ENCODE measurements at regions not wholly inside any gene's neighbourhood (a gene's known extent, or its start where the extent isn't known, plus 50 kb on each side); places are given as distances from the start of the nearest gene placed in this dataset.
"Not testable (repeated sequence)": the region's sequence is repeated elsewhere in the genome, so short reads cannot be mapped to it uniquely, and the experiment has no call there.

- no peak for DNase-seq
Observed at GRCh38 chrX:114077773-114078172, 506.1 kb upstream of the HTR2C start.

GRCh38 chrX:114075073-114075673 lies 508.7 kb upstream of the HTR2C start:
- peak; percentile 2 for DNase-seq

DNA sequence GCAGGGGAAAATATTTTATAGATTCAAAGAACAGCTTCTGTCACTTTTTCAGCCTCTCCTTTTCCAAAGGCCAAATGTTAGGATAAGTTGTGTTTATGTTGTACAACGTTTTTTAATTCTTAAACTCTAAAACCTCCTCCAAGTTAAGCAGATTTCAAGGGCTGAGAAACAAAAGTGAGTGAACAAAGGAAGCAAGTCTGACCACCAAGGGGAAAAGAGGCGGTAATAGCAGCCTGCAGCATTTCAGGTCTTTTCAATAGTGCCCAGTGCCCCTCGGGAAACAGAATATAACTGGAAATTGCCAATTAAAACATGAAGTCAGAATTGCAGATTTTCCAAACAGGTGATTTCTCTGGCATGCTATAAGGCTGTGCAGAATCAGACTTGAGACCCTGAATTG lies 510.0 kb upstream of the HTR2C start:
- DNase-seq: peak; percentile 12

GRCh38 chrX:114071412-114071811 lies 512.5 kb upstream of the HTR2C start:
- no peak for DNase-seq

DNA sequence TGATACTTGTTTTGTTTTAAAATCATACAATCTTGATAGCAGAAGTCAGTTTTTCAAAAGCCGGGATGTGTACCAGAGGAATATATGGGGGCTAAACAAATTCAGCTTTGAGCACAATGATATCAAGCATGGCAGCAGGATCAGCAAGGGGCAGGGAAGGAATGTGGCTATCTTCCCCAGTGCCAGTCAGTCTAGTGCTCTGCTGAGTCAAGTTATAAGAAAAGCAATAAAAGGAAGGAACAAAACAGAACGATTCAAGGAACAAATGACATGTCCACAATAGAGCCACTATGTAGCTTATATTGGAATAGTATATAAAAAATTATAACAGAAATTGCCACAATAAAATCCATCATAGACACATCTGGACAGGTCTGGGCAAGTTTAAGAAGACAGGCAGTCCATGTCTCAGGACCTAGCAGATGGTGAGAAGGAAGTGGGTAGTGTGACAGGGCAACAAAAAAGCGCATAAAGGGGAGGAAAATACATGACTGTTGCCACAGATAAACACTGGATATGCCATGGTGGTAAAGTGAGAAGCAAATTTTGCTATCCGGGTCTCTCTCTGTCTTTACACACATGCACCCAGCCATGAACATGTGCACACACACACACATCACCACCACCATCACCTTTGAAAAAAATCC lies 518.2 kb upstream of the HTR2C start:
- no peak for DNase-seq

- DNase-seq: no peak
Observed at GRCh38 chrX:114061226-114061625, 522.7 kb upstream of the HTR2C start.

GRCh38 chrX:114058988-114059418 lies 524.9 kb upstream of the HTR2C start:
- DNase-seq: no peak

DNA sequence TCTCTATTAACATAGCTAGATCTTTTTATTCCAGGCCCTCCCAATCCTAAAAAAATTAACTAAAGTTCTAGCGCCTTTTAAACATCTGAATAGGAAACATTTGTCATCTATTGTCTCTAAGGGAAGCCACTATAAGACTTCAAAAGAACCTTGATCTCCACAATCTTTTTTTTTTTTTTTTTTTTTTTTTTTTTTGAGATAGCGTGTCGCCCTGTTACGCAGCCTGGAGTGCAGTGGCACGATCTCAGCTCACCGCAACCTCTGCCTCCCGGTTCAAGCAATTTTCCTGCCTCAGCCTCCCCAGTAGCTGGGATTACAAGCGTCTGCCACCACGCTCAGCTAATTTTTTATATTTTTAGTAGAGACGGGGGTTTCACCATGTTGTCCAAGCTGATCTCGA lies 526.5 kb upstream of the HTR2C start:
- DNase-seq: not testable (repeated sequence)

DNA sequence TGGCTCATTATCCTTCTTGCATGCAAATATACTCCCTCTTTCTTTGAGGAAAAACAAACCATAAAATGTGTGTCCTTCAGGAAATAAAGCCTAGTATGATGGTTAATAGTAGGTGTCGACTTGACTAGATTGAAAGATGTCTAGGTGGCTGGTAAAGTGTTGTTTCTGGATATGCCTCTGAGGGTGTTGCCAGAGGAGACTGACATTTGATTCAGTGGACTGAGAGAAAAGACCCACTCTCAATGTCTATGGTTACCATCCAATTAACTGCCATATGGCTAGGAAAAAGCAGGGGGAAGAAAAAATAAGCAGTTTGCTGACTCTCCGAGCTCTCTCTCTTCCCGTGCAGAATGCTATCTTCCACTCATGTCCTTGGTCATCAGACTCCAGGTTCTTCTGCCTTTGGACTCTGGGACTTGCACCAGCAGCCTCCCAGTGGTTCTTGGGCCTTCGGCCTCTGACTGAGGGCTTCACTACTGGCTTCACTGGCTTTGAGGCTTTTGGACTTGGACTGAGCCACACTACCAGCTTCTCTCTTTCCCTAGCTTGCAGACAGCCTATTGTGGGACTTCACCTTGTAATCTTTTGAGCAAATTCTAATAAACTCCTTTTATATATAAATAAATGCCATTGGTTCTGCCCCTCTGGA lies 532.1 kb upstream of the HTR2C start:
- DNase-seq: no peak

- no peak for DNase-seq
Observed at GRCh38 chrX:114050075-114050796, 533.6 kb upstream of the HTR2C start.

DNA sequence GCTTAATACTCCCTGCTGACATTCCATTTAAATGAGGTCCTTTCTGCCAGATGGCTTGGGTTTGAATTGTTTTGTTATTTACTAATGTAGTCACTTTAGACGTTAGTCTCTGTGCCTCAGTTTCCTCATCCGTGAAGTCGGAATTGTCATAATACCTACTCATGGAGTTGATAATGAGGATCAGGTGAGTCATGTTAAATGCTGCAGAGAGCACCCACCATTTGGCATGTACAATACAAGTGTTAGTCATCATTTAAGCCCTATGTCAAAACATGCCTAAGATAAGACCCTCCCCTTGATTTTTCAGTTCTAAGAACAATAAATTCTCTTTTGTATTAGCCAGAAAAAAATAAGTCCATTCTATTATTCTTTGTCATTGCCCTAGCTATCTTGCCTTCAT lies 534.8 kb upstream of the HTR2C start:
- DNase-seq: no peak

GRCh38 chrX:114047558-114047957 lies 536.3 kb upstream of the HTR2C start:
- DNase-seq: no peak

DNA sequence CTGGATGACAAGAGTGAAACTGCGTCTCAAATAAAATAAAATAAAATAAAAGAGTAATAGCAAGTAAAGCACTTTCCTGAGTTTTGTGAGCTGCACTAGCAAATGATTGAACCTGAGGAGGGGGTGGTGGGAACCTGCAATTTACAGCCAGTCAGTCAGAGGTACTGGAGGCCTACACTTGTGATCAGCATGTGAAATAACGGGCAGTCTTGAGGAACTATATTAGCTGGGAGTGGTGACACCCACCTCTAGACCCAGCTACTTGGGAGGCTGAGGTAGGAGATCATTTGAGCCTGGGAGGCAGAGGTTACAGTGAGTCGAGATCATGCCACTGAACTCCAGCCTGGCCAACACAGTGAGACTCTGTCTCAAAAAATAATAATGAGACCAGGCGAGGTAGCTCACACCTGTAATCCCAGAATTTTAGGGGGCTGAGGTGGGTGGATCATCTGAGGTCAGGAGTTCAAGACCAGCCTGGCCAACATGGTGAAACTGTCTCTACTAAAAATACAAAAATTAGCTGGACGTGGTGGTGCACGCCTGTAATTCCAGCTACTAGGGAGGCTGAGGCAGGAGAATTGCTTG lies 537.1 kb upstream of the HTR2C start:
- no peak for DNase-seq

DNA sequence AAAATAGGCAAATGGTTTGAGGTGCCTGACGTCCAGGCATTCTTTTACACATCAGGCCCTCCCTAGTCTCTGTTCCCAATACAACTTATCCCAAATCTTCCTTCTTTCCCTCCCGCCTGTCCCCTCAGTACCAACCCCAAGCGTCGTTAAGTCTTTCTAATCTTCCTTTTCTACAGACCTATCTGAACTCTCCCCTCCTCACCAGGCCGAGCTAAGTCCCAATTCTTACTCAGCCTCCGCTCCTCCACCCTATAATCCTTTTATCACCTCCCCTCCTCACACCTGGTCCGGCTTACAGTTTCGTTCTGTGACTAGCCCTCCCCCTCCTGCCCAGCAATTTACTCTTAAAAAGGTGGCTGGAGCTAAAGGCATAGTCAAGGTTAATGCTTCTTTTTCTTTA lies 542.4 kb upstream of the HTR2C start:
- DNase-seq: not testable (repeated sequence)

DNA sequence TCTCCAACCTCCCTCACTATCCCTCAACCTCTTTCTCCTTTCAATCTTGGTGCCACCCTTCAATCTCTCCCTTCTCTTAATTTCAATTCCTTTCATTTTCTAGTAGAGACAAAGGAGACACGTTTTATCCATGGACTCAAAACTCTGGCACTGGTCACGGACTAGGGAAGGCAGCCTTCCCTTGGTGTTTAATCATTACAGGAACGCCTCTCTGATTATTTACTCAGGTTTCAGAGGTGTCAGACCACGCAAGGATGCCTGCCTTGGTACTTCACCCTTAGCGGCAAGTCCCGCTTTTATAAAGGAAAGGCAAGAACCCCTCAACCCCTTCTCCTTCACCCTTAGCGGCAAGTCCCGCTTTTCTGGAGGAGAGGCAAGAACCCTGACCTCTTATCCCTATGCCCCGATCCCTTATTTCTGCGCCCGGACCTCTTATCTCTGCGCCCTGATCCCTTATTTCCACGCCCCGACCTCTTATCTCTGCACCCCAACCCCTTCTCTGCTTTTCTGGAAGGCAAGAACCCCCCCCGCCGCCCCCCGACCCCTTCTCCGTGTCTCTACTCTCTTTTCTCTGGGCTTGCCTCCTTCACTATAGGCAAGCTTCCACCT lies 543.1 kb upstream of the HTR2C start:
- DNase-seq: not testable (repeated sequence)

DNA sequence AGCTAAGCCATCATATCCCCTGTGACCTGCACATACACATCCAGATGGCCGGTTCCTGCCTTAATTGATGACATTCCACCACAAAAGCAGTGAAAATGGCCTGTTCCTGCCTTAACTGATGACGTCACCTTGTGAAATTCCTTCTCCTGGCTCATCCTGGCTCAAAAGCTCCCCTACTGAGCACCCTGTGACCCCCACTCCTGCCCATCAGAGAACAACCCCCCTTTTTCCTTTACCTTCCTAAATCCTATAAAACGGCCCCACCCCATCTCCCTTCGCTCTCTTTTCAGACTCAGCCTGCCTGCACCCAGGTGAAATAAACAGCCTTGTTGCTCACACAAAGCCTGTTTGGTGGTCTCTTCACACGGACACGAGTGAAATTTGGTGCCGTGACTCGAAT lies 543.8 kb upstream of the HTR2C start:
- not testable (repeated sequence) for DNase-seq

- DNase-seq: no peak
Observed at GRCh38 chrX:114038358-114038757, 545.5 kb upstream of the HTR2C start.

DNA sequence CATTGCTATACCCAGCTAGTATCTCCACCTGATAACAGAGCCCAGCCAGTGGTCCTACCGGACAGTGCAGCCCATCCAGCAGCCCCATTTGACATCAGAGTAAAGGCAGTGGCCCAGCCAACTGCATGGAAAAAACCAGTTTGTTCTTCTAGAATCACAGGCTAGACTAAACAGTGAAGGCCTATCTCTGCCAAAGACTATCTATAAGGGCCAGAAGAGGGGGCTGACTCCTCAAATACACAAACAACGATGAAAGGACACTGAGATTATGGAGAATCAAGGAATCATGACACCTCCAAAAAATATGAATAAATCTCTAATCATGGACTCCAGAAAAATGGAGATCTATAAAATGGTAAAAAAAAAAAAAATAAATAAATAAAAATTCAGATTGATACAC lies 546.4 kb upstream of the HTR2C start:
- DNase-seq: no peak

DNA sequence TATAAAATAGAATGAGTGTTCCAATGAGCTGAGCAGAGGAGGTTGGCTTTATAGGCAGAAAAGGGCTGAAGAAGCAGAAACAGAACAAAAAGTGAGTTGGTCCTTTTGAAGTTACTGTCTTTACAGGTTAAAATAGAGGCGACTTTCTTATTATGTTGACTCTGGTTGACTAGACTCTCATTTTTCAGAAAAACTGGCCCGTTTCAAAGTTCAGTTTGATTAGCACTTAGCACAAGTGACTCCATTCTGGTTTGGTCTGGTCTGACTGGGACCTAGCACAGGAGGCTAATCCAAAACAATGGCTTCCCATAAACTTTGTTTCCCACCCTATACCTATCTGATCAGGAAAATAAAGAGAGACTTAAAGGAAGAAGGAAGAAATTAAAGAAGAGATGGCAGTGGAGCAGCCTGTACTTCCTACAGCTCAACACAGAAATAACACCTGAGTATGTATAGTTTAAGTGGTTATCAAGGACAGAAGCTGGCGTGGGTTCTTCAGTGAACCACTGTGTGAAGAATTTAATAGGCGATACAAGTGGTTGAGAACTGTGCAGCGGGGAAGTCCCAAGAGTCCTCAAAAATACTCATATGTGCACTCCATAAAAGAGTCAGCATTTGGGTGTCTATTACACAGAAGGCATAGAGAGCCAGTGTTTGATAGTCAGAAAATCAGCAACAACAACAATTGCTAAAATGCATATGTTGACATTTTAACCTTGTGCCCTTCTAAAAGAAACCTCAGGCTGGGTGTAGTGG lies 554.8 kb upstream of the HTR2C start:
- no peak for DNase-seq

DNA sequence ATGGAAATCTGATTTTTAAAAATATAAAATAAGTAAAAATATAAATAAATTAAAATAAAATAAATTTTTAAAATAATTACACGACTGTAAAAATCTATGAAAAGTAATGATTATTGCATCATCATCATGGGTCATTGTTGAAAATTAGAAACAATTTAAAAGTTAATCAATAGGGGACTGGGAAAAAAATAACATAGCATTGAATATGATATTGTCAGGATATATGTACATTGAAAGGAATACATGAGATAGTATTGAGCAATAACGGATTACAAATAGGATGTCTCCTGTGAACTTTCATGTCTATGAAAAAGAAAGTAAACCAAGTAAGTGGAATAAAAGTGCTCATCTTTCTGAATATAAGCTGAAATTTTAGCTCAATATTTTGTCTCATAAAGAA lies 566.8 kb upstream of the HTR2C start:
- DNase-seq: no peak

DNA sequence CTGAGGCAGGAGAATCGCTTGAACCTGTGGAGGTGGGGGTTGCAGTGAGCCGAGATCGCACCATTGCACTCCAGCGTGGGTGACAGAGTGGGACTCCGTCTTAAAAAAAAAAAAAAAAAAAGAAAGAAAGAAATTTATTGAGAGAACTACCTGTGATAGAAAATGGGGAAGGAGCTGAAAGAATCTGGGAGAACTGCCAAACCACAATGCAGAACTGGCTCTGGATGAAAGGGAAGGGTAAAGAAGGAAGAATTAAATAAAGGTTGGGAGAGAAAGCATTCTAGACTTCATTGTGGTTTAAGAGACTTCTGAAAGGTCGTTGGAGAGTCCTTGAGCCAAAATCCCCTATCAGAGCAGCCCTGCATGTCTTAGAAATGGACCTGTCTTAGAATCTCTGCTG lies 567.9 kb upstream of the HTR2C start:
- DNase-seq: no peak

GRCh38 chrX:114006664-114007063 lies 577.2 kb upstream of the HTR2C start:
- no peak for DNase-seq

Measured in eye (tissue), 1 donor.